Liver (tissue), 7 donors: ENCODE measurements at regions not wholly inside any gene's neighbourhood (a gene's known extent, or its start where the extent isn't known, plus 50 kb on each side); places are given as distances from the start of the nearest gene placed in this dataset.

Experiments used
- DNase-seq: peaks from one replicate; pipeline ENCODE4 v3.0.0-alpha.2; 2017; ENCODE audit warnings: low spot score
- H3K27ac ChIP-seq, 2 donors: one replicate each; pipeline ENCODE4 v1.7.0; 2013; ENCODE audit warnings: inconsistent platforms in 2 of 2, low read length in 2 of 2, control low read depth in 1 of 2, low read depth in 1 of 2, mild to moderate bottlenecking in 1 of 2
- H3K27me3 ChIP-seq, 4 donors: one replicate each; pipeline versions ENCODE4 v1.6.1 to v1.7.0; 2013; ENCODE audit warnings: low read length in 3 of 4, inconsistent platforms in 1 of 4, mild to moderate bottlenecking in 1 of 4, moderate library complexity in 1 of 4; ENCODE audit not compliant: control insufficient read depth in 4 of 4, insufficient read depth in 4 of 4
- H3K36me3 ChIP-seq, 4 donors: one replicate each; pipeline versions ENCODE4 v1.6.1 to v1.7.0; 2013; ENCODE audit warnings: low read length in 3 of 4, mild to moderate bottlenecking in 3 of 4, low read depth in 1 of 4, moderate library complexity in 1 of 4; ENCODE audit not compliant: control insufficient read depth in 4 of 4, insufficient read depth in 3 of 4
- H3K4me1 ChIP-seq, 4 donors: one replicate each; pipeline versions ENCODE4 v1.6.1 to v1.7.0; 2013; ENCODE audit warnings: low read length in 3 of 4, mild to moderate bottlenecking in 3 of 4, moderate library complexity in 1 of 4; ENCODE audit not compliant: control insufficient read depth in 4 of 4, insufficient read depth in 4 of 4
- H3K4me3 ChIP-seq, 3 donors: one replicate each; pipeline versions ENCODE4 v1.6.1 to v1.7.0; 2013; ENCODE audit warnings: low read length in 3 of 3, control low read depth in 1 of 3, low read depth in 1 of 3, mild to moderate bottlenecking in 1 of 3
- H3K9ac ChIP-seq, 2 donors: one replicate each; pipeline ENCODE4 v1.7.0; 2013; ENCODE audit warnings: low read length in 2 of 2, mild to moderate bottlenecking in 2 of 2, moderate library complexity in 2 of 2, control low read depth in 1 of 2, low read depth in 1 of 2
- H3K9me3 ChIP-seq, 4 donors: one replicate each; pipeline versions ENCODE4 v1.6.1 to v1.7.0; 2013; ENCODE audit warnings: low read length in 3 of 4; ENCODE audit not compliant: control insufficient read depth in 4 of 4
- FOXA1 ChIP-seq: IDR thresholded peaks from 2 replicates; pipeline ENCODE4 v1.6.1; 2016; ENCODE audit warnings: antibody characterized with exemption
- FOXA2 ChIP-seq: IDR thresholded peaks from 2 replicates; pipeline ENCODE4 v1.6.1; 2016; ENCODE audit warnings: antibody characterized with exemption
- GABPA ChIP-seq, 2 donors: IDR thresholded peaks in 1 of 2; conservative IDR thresholded peaks in 1 of 2; 2 replicates each; pipeline ENCODE4 v1.6.1; 2016; ENCODE audit warnings: antibody characterized with exemption in 2 of 2, mild to moderate bottlenecking in 1 of 2, moderate library complexity in 1 of 2
- HNF4G ChIP-seq: IDR thresholded peaks from 2 replicates; pipeline ENCODE4 v1.6.1; 2016; ENCODE audit warnings: antibody characterized with exemption
- NR2F2 ChIP-seq: IDR thresholded peaks from 2 replicates; pipeline ENCODE4 v1.6.1; 2016; ENCODE audit warnings: antibody characterized with exemption
- YY1 ChIP-seq: IDR thresholded peaks from 2 replicates; pipeline ENCODE4 v1.6.1; 2016; ENCODE audit warnings: antibody characterized with exemption, mild to moderate bottlenecking
- WGBS: extraction: QIAGEN DNeasy Blood & Tissue Kit; methylation state at CpG from one replicate; pipeline ENCODE4 v1.1.7; 2013; 5-methylcytosine and 5-hydroxymethylcytosine counted together
- TF ChIP-seq, protein P1 (sequence below): IDR thresholded peaks from 2 replicates; pipeline ENCODE4 v1.6.1; 2016; ENCODE audit warnings: antibody characterized with exemption
- TF ChIP-seq, protein P2 (sequence below): IDR thresholded peaks from 2 replicates; pipeline ENCODE4 v1.6.1; 2016; ENCODE audit warnings: antibody characterized with exemption
- TF ChIP-seq, protein P3 (sequence below): IDR thresholded peaks from 2 replicates; pipeline ENCODE4 v1.6.1; 2016; ENCODE audit warnings: antibody characterized with exemption, mild to moderate bottlenecking
- donor health status: healthy.
- donor health status: healthy.
- donor health status: healthy.
- donor health status: healthy.

DNA sequence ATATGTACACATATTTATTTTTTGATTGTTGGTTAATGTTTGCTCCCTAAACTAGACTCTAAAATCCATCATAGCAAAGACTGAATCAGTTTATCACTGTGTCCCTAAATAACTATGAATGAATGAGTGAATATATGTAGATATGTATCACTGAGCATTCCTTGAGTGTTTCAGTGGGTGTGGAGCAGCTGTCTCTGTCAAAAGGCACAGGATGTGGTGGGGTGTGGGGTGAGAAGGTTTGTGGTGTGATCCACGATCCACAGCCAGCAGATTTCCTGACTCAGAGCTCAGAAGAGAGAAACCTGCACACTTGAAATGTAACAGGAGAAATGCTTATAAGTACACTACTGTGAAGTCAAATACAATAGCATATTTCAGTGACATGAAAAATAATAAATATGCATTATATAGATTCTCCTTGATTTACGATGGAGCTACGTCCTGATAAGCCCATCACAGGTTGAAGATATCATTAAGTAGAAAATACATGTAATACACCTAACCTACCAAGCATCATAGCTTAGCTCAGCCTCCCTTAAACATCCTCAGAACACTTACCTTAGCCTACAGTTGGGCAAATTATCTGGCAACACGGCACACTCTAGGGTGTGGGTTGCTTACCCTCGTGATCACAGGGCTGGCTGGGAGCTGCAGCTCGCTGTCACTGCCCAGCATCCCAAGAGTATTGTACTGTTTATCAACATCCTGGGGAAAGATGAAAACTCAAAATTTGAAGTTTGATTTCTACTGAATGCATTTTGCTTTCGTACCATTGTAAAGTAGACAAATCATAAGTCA lies 287.0 kb downstream of the GAS1 start:
- Histone ChIP-seq H3K27ac (no peak overlapping the region), H3K36me3 (no peaks in the 10 kb centered on the region), H3K27me3 (peaks cover 0 to 10% (median 0%) of the 10 kb centered on the region in 4 donors), H3K4me1 (no peaks in the 10 kb centered on the region), H3K9me3 (no peaks in the 10 kb centered on the region), H3K9ac (no peak overlapping the region), H3K4me3 (no peak overlapping the region)
- TF ChIP-seq, protein P1, sequence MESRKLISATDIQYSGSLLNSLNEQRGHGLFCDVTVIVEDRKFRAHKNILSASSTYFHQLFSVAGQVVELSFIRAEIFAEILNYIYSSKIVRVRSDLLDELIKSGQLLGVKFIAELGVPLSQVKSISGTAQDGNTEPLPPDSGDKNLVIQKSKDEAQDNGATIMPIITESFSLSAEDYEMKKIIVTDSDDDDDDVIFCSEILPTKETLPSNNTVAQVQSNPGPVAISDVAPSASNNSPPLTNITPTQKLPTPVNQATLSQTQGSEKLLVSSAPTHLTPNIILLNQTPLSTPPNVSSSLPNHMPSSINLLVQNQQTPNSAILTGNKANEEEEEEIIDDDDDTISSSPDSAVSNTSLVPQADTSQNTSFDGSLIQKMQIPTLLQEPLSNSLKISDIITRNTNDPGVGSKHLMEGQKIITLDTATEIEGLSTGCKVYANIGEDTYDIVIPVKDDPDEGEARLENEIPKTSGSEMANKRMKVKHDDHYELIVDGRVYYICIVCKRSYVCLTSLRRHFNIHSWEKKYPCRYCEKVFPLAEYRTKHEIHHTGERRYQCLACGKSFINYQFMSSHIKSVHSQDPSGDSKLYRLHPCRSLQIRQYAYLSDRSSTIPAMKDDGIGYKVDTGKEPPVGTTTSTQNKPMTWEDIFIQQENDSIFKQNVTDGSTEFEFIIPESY, result no peak
- TF ChIP-seq YY1 (no peak), FOXA1 (no peak), NR2F2 (no peak)
- TF ChIP-seq, protein P2, sequence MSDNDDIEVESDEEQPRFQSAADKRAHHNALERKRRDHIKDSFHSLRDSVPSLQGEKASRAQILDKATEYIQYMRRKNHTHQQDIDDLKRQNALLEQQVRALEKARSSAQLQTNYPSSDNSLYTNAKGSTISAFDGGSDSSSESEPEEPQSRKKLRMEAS, result no peak
- WGBS, result 67% methylated on average over 7 of the region's 7 CpGs
- DNase-seq, result no peak

DNA sequence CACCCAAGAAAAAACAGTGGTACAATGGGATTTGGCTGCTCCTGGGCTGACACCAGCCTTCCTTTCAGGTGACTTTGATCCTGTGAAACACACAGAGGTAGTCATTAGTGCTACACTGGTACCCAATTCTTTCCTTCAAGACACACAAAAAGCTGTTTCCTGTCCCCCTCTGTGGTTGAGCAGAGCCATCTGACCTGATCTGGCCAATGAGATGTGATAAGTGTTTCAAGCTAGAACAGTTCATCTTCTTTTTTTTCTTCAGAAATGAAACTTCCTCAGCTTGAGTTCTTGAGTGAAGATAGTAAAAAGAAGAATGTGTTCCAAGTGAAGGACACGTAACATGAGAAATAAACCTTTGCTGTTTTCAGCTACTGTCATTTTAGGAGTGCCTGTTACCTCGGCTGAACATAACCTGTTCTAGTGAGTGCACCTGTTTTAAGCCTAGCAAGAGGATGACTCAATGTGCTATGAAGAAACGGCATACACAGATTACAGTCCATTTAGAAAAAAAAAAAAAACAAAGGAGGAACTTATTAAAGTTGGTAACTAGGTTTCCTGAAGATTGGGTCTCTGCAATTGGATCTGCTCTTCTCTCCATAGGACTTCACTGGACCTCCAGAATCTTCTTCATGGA lies 287.8 kb downstream of the GAS1 start:
- H3K4me3 ChIP-seq, result no peak overlapping the region
- peaks cover 0 to 10% (median 0%) of the 10 kb centered on the region in 4 donors for H3K27me3 ChIP-seq
- no peaks in the 10 kb centered on the region for H3K36me3 ChIP-seq
- no peak overlapping the region for H3K9ac ChIP-seq
- H3K4me1 ChIP-seq, result no peaks in the 10 kb centered on the region
- TF ChIP-seq YY1 (no peak), GABPA (IDR thresholded peaks at IDR 0.05 in 1 of 2, conservative IDR thresholded peaks at IDR 0.05 in 1 of 2) (no peak), HNF4G (no peak), FOXA2 (no peak), FOXA1 (no peak)
- TF ChIP-seq, protein P3, sequence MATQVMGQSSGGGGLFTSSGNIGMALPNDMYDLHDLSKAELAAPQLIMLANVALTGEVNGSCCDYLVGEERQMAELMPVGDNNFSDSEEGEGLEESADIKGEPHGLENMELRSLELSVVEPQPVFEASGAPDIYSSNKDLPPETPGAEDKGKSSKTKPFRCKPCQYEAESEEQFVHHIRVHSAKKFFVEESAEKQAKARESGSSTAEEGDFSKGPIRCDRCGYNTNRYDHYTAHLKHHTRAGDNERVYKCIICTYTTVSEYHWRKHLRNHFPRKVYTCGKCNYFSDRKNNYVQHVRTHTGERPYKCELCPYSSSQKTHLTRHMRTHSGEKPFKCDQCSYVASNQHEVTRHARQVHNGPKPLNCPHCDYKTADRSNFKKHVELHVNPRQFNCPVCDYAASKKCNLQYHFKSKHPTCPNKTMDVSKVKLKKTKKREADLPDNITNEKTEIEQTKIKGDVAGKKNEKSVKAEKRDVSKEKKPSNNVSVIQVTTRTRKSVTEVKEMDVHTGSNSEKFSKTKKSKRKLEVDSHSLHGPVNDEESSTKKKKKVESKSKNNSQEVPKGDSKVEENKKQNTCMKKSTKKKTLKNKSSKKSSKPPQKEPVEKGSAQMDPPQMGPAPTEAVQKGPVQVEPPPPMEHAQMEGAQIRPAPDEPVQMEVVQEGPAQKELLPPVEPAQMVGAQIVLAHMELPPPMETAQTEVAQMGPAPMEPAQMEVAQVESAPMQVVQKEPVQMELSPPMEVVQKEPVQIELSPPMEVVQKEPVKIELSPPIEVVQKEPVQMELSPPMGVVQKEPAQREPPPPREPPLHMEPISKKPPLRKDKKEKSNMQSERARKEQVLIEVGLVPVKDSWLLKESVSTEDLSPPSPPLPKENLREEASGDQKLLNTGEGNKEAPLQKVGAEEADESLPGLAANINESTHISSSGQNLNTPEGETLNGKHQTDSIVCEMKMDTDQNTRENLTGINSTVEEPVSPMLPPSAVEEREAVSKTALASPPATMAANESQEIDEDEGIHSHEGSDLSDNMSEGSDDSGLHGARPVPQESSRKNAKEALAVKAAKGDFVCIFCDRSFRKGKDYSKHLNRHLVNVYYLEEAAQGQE, result no peak
- no peaks in the 10 kb centered on the region for H3K9me3 ChIP-seq
- WGBS, result 58% methylated on average over 3 of the region's 3 CpGs
- no peak overlapping the region for H3K27ac ChIP-seq
- no peak for DNase-seq

DNA sequence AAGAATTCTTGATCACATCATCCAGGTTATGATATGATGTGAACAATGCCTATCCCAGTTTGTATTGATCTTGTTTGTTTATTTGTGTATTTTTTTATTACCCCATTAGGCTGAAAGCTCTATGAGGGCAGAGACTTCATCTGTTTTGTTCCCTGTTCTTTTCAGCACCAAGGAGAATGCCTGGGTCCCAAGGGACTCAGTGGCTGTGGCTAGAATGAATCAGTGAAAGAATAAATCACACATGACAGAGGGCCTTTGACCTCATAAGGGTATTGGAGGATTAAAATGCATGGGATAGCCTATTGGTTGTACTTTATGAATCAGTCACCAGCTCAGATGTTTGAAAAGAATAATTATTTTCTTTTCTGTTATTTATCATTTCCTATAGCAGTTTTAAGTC lies 292.2 kb downstream of the GAS1 start:
- Histone ChIP-seq H3K27me3 (peaks cover 0 to 10% (median 0%) of the 10 kb centered on the region in 4 donors), H3K9me3 (no peaks in the 10 kb centered on the region), H3K36me3 (no peaks in the 10 kb centered on the region), H3K4me3 (no peak overlapping the region), H3K9ac (no peak overlapping the region), H3K4me1 (no peaks in the 10 kb centered on the region), H3K27ac (no peak overlapping the region)
- no peak for DNase-seq
- no peak for TF ChIP-seq FOXA2
